KBM-7 (cell line): ENCODE measurements at regions not wholly inside any gene's neighbourhood (a gene's known extent, or its start where the extent isn't known, plus 50 kb on each side); places are given as distances from the start of the nearest gene placed in this dataset.

Experiments used
- DNase-seq: peaks from one replicate; pipeline ENCODE4 v3.0.0-alpha.2; 2015
- in situ Hi-C: fragments of 300-500 bp; cut with MboI; formaldehyde crosslinking; loops from 2 replicates; pipeline ENCODE4 v1.14.3; 2020; ENCODE audit warnings: low sequenced_read_pairs, low pct_unique_long_range_greater_than_20kb, mixed read lengths

DNA sequence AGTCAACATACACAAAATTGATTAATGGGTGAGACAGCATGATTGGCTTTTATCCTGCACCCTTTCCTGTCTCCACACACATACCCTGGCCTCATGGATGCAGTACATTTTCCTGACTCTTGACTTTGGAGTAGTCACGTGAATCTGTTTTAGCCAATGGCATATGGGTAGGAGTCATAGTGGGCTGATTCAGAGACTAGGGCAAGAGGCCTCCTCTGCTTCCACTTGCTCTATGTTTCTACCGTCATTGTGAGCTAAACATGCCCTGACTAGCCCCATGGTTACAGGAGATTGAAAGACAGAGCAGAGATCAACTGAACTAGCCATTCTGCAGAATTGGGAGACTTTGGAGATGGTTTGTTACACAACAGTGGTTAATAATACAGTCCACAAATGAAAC is 850.0 kb downstream of the DHX35 start:
- DNase-seq, result no peak
- in situ Hi-C loops, result no loop called here

- DNase-seq, result no peak
- in situ Hi-C loops, result no loop called here
These were observed 848.2 kb downstream of the DHX35 start for GRCh38 chr20:39810309-39810708.

GRCh38 chr20:39808613-39809012 is 846.5 kb downstream of the DHX35 start:
- in situ Hi-C loops, result no loop called here
- DNase-seq, result no peak

DNA sequence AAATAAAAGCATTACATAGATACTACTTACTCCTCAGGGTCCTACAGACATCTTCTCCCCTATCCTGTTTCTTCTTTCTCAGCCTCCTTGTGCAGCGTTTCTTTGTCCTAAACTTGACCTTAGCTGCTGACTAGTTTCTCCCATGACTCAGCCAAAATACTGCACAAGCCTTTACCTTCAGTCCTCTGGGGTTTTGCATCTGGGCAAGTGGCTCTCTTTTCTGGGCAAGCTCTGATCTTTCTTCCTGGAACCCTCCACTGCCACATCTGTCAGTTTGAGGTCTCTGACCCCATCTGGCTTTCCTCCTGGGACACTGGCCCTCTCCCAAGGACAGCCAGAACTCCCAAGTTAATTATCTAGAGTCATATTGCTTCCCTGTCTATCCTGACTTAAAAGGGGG is 838.4 kb downstream of the DHX35 start:
- no peak for DNase-seq
- in situ Hi-C loops, result no loop called here

GRCh38 chr20:39800111-39800510 is 838.0 kb downstream of the DHX35 start:
- in situ Hi-C loops, result no loop called here
- DNase-seq, result no peak

DNA sequence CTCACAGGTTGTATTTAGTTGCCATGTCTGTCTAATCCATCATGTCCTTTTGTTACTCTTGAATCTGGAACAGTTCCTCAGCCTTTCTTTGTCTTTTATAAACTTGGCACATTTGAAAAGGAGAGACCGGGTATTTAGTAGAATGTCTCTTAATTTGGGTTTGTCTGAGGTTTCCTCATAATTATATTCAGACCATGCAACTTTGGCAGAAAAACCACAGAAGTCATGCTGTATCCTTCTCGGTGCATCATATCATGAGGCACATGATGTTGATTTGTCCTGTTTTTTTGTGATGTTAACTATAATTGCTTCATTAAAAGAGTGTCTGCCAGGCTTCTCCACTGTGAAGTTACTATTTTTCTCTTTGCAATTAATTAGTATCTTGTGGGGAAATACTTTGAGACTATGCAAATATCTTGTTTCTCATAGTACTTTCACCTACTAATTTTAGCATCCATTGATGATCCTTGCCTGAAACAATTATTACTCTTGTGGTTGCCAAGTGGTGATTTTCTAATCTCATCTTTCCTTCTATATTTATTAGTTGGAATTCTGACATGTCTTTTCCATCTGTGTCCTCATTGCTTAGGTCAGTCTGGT is 837.3 kb downstream of the DHX35 start:
- DNase-seq, result no peak

DNA sequence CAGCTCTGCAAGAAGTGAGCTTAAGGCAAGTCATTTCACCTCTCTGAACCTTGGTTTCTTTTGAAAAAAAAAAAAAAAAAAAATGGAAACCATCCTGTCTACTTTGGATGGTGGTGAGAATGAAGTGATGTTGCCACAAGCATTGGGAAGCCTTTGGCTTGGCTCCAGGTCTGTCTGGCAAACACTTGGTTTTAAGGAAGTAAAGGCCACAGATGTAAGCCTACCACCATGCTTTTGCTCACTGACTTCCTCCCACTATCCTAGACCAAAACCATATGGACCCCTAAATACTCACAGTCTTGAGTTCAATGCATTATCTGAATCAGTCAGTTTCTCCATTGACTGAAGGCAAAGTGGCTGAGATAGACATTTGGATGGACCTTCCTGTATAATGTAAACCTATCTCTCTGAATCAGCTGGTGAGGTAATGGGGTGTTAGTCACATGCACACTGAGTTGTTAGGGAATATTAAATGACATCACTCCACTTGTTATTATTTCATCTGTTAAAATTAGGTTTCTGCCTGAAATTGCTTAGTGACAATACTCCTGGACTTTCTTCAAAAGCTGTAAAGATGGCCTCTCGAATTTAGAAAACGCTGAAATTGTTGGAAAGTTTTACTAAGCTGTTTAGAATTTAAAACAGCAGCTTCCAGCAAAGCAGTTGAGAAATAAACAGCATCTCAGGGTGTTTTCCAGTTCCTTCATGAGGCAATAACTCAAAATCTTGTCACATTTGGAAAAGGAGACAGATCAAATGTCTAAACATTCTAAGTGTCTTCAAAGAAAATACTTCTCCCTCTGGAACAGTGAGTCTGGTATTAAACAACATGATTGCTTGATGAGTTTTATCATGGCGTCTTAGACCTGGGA is 833.5 kb downstream of the DHX35 start:
- in situ Hi-C loops, result no loop called here
- DNase-seq, result no peak

More for the DNA sequence above, 837.3 kb downstream of the DHX35 start:
- in situ Hi-C loops, result no loop called here

GRCh38 chr20:39792334-39792733 is 830.2 kb downstream of the DHX35 start:
- in situ Hi-C loops, result no loop called here
- DNase-seq, result no peak

GRCh38 chr20:39789411-39789810 is 827.3 kb downstream of the DHX35 start:
- no peak for DNase-seq
- in situ Hi-C loops, result no loop called here

- in situ Hi-C loops, result no loop called here
- no peak for DNase-seq
These were observed 823.2 kb downstream of the DHX35 start for GRCh38 chr20:39785252-39785917.

DNA sequence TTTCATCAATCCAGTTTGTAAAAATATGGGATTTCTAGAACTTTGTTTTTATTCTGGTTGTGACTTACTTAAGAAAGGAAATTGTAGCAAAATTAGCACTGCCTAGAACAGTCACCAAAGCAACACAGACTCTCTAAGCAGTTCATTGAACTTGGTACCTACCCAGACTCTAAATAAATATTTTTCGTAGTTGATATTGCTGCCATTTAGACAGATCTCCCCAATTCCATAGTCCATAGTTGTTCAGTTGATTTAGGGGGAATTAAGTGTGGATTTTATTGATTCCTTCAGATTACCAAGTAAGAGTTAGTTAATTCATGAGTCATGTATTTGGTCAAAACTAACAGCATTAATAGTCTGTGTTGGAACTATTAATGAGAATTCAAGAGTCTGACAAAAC is 822.5 kb downstream of the DHX35 start:
- no peak for DNase-seq
- in situ Hi-C loops, result no loop called here

- no peak for DNase-seq
- in situ Hi-C loops, result no loop called here
These were observed 816.9 kb downstream of the DHX35 start for GRCh38 chr20:39778847-39779604.

- no peak for DNase-seq
- in situ Hi-C loops, result no loop called here
These were observed 816.3 kb downstream of the DHX35 start for GRCh38 chr20:39778431-39778830.

- in situ Hi-C loops, result no loop called here
- no peak for DNase-seq
These were observed 815.5 kb downstream of the DHX35 start for GRCh38 chr20:39777610-39778009.

DNA sequence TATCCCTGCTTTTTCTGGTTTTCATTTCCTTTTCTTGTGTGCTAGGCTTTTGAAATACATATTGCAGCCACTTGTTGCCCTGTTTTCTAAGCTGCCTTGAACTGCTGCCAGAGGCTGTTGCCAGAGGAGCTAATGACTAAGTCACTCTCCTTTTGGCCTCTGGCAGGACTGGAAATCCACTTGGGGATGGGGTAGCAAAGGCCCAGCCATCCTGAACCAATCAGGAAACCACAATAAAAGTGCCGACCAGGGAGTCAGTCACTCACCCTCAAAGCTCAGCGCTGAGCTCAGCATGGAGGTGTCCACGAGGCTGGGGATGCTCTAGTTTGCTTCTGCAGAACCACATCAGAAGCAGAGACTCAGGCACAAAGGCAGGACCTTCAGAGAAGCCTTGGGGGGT is 813.0 kb downstream of the DHX35 start:
- in situ Hi-C loops, result no loop called here
- DNase-seq, result no peak

- in situ Hi-C loops, result no loop called here
- no peak for DNase-seq
These were observed 811.3 kb downstream of the DHX35 start for GRCh38 chr20:39773380-39774000.

DNA sequence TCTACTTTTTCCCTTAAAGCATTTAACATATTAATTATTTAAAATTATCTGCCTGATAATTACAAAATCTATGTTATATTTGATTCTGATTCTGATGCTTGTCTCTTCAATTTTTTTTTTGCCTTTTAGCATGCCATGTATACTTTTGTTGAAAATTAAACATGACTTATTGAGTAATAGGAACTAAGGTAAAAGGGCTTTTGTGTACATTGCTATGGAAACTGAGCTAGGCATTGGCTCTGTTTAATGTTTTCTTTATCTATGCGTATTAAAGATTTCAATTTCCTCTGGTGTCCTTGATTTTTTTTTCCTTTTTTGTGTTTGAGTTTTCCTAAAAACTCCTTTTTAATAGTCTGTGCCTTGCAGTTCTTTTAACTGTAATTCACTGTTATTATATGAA is 805.2 kb downstream of the DHX35 start:
- in situ Hi-C loops, result no loop called here
- no peak for DNase-seq

DNA sequence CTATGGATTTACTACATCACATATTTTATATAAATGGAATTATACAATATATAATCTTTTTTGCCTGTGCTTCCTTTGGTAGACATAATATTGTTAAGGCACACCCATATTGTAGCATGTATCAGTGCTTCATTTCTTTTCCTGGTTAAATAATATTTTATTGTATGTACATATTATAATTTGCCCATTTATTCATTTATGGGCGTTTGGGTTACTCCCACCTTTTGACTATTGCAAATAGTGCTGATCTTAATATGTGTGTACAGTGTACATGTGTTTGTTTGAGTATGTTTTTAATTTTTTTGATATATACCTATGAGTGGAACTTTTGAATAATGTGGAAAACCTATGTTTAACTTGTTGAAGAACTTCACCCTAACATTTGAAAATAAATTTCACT is 804.2 kb downstream of the DHX35 start:
- DNase-seq, result no peak
- in situ Hi-C loops, result no loop called here

- in situ Hi-C loops, result no loop called here
- DNase-seq, result no peak
These were observed 800.6 kb downstream of the DHX35 start for GRCh38 chr20:39762716-39763115.
